Ecto neural progenitor cell (in vitro differentiated cells): ENCODE measurements at regions not wholly inside any gene's neighbourhood (a gene's known extent, or its start where the extent isn't known, plus 50 kb on each side); places are given as distances from the start of the nearest gene placed in this dataset.
A peak's percentile ranks its signal among the peaks of the same experiment; 100 is the strongest.
"Not testable (repeated sequence)": the region's sequence is repeated elsewhere in the genome, so short reads cannot be mapped to it uniquely, and the experiment has no call there.

ENCODE experiments used
- DNase-seq: peaks from one replicate; pipeline ENCODE4 v3.0.0-alpha.2; 2018; ENCODE audit warnings: low spot score

- peak; percentile 32 for DNase-seq
These were observed 150.9 kb downstream of the TPRA1 start for GRCh38 chr3:127439621-127440020.

GRCh38 chr3:127438951-127439350 lies 151.1 kb upstream of the PRR20G start:
- DNase-seq: peak; percentile 33

- DNase-seq: peak; percentile 10
These were observed 150.5 kb upstream of the PRR20G start for GRCh38 chr3:127438371-127438770.

GRCh38 chr3:127435299-127435698 lies 147.5 kb upstream of the PRR20G start:
- DNase-seq: not testable (repeated sequence)

- DNase-seq: peak; percentile 9
These were observed 143.2 kb upstream of the PRR20G start for GRCh38 chr3:127431066-127431465.

- DNase-seq: peak; percentile 28
These were observed 140.6 kb upstream of the PRR20G start for GRCh38 chr3:127428344-127428997.

GRCh38 chr3:127427666-127428065 lies 139.8 kb upstream of the PRR20G start:
- DNase-seq: peak; percentile 47

- no peak for DNase-seq
These were observed 139.3 kb upstream of the PRR20G start for GRCh38 chr3:127427156-127427555.

GRCh38 chr3:127426444-127427153 lies 138.8 kb upstream of the PRR20G start:
- DNase-seq: peak; percentile 65

- peak; percentile 47 for DNase-seq
These were observed 137.9 kb upstream of the PRR20G start for GRCh38 chr3:127425505-127426443.

- DNase-seq: peak; percentile 46
These were observed 137.1 kb upstream of the PRR20G start for GRCh38 chr3:127424766-127425504.

GRCh38 chr3:127423856-127424765 lies 136.3 kb upstream of the PRR20G start:
- peak; percentile 40 for DNase-seq

- DNase-seq: peak; percentile 52
These were observed 135.0 kb upstream of the PRR20G start for GRCh38 chr3:127422663-127423375.

- DNase-seq: peak; percentile 36
These were observed 134.3 kb upstream of the PRR20G start for GRCh38 chr3:127421943-127422662.

- peak; percentile 67 for DNase-seq
These were observed 133.0 kb upstream of the PRR20G start for GRCh38 chr3:127420829-127421228.

GRCh38 chr3:127419641-127420553 lies 132.1 kb upstream of the PRR20G start:
- DNase-seq: peak; percentile 46

GRCh38 chr3:127419182-127419581 lies 131.3 kb upstream of the PRR20G start:
- peak; percentile 44 for DNase-seq

- DNase-seq: peak; percentile 27
These were observed 130.8 kb upstream of the PRR20G start for GRCh38 chr3:127418560-127419147.
